HUES64 (cell line): ENCODE measurements at regions not wholly inside any gene's neighbourhood (a gene's known extent, or its start where the extent isn't known, plus 50 kb on each side); places are given as distances from the start of the nearest gene placed in this dataset.
"Not testable (repeated sequence)": the region's sequence is repeated elsewhere in the genome, so short reads cannot be mapped to it uniquely, and the experiment has no call there.

ENCODE experiments used
- H3K27ac ChIP-seq: 2 replicates; pipeline ENCODE4 v1.7.0; 2013; ENCODE audit warnings: low read depth, low read length, inconsistent platforms
- H3K27me3 ChIP-seq: 2 replicates; pipeline ENCODE4 v1.6.1; 2013; ENCODE audit warnings: mild to moderate bottlenecking, low read length; ENCODE audit not compliant: insufficient read depth
- H3K36me3 ChIP-seq: 2 replicates; pipeline ENCODE4 v1.6.1; 2013; ENCODE audit warnings: mild to moderate bottlenecking, low read length; ENCODE audit not compliant: insufficient read depth
- H3K4me1 ChIP-seq: 2 replicates; pipeline ENCODE4 v1.6.1; 2013; ENCODE audit warnings: mild to moderate bottlenecking, low read length, moderate library complexity; ENCODE audit not compliant: insufficient read depth
- H3K4me3 ChIP-seq: 2 replicates; pipeline ENCODE4 v1.5.1; 2013; ENCODE audit warnings: mild to moderate bottlenecking, low read length, moderate library complexity
- H3K9ac ChIP-seq: 2 replicates; pipeline ENCODE4 v1.6.1; 2013; ENCODE audit warnings: mild to moderate bottlenecking, low read depth, low read length
- H3K9me3 ChIP-seq: 2 replicates; pipeline ENCODE4 v1.6.1; 2013; ENCODE audit warnings: low read depth, low read length; ENCODE audit not compliant: insufficient read depth
- WGBS: fragments of 150-250, 120-280 bp; methylation state at CpG from one replicate; pipeline ENCODE4 v1.1.7; 2013; ENCODE audit warnings: missing lambda C conversion rate; 5-methylcytosine and 5-hydroxymethylcytosine counted together

DNA sequence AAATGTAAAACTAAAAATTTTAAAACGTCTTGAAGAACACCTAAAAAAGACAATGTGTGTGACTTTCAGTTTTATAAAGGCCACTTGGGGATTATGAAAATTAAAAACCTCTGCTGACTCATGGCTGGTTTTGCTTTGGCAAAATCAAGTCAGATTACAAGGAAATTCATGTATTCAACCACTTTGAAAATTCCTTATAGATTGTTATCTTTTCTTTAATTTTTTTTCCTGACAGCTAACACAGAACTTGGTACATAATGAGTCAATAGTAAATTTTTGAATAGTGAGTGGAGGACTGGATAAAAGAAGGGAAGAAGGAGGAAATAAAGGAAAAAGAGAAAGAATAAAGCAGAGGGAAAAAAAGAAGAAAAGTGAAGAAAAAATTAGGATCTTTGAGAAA lies 1774.7 kb upstream of the ACO1 start:
- 100% methylated on average over 1 of the region's 1 CpG for WGBS
- no peaks in the 10 kb centered on the region for H3K9me3 ChIP-seq
- H3K27ac ChIP-seq = no peak overlapping the region

GRCh38 chr9:30616782-30617181 lies 1767.7 kb upstream of the ACO1 start:
- H3K36me3 ChIP-seq, H3K4me3 ChIP-seq, H3K9ac ChIP-seq, H3K4me1 ChIP-seq, H3K27me3 ChIP-seq, H3K9me3 ChIP-seq, H3K27ac ChIP-seq: not testable (repeated sequence)
- WGBS = 90% methylated on average over 3 of the region's 7 CpGs

More for the DNA sequence above, 1774.7 kb upstream of the ACO1 start:
- no peaks in the 10 kb centered on the region for H3K4me1 ChIP-seq
- no peak overlapping the region for H3K4me3 ChIP-seq
- no peak overlapping the region for H3K9ac ChIP-seq
- H3K36me3 ChIP-seq = no peaks in the 10 kb centered on the region
- no peaks in the 10 kb centered on the region for H3K27me3 ChIP-seq

- no peaks in the 10 kb centered on the region for H3K36me3 ChIP-seq
- no peaks in the 10 kb centered on the region for H3K4me1 ChIP-seq
- no peak overlapping the region for H3K9ac ChIP-seq
- no peak overlapping the region for H3K4me3 ChIP-seq
- H3K27ac ChIP-seq = no peak overlapping the region
- H3K9me3 ChIP-seq = no peaks in the 10 kb centered on the region
- H3K27me3 ChIP-seq = no peaks in the 10 kb centered on the region
- 96% methylated on average over 4 of the region's 4 CpGs for WGBS
These were observed 1761.9 kb upstream of the ACO1 start for GRCh38 chr9:30622561-30622960.

DNA sequence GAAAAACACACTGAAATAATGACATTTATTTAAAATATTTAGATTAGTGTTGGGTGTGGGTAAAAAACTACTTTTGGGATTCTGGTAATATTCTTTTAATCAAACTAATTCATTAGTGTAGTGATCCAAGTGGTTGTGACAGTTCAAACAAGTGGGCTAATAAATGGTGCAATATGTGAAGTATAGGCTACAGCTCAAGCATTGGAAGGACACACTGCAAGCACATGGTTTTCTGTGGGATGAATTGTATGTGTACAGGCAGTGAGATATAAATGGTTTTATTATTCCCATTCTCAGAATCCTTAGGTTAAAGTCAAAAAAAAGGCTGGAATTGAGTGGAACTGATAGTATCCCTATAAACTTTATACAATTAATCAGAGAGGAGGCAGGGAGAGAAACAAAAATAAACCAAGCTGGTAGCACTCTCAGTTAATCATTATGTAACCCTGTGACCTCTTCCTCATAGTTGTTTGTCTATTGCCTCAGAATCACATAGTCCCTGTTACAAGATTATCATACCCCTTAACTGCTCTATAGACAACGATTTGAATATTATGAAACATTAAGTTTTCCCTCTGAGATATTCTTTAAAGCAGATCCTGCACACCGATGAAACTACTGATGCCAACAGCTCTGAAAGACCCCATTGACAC lies 1755.4 kb upstream of the ACO1 start:
- no peaks in the 10 kb centered on the region for H3K27me3 ChIP-seq
- 0 out of 2 replicates have a peak, but pooled peaks cover 9% of the 10 kb centered on the region for H3K4me1 ChIP-seq
- no peak overlapping the region for H3K4me3 ChIP-seq
- no peaks in the 10 kb centered on the region for H3K9me3 ChIP-seq
- no peaks in the 10 kb centered on the region for H3K36me3 ChIP-seq
- no peak overlapping the region for H3K27ac ChIP-seq
- no peak overlapping the region for H3K9ac ChIP-seq
- WGBS = 96% methylated on average over 2 of the region's 2 CpGs

- Histone ChIP-seq H3K36me3 (no peaks in the 10 kb centered on the region), H3K4me3 (no peak overlapping the region), H3K4me1 (0 out of 2 replicates have a peak, but pooled peaks cover 9% of the 10 kb centered on the region), H3K9ac (no peak overlapping the region), H3K27ac (no peak overlapping the region), H3K9me3 (no peaks in the 10 kb centered on the region), H3K27me3 (no peaks in the 10 kb centered on the region)
These were observed 1754.0 kb upstream of the ACO1 start for GRCh38 chr9:30630459-30630858.

DNA sequence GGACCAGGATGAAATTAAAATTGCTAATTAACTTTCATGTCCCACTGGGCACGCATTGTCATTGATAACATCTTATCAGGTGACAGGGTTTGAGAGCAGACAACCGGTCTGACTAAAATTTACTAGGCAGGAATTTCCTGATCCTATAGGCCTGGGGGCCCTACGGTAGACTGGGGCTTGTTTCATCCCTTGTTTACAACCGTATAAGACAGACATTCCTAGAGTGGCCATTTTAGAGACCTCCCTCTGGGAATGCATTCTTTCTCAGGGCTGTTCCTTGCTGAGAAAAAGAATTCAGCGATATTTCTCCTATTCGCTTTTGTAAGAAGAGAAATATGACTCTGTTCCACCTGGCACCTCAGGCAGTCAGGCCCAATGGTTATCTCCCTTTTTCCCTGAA lies 1737.8 kb upstream of the ACO1 start:
- H3K4me1 ChIP-seq, H3K27ac ChIP-seq, H3K36me3 ChIP-seq, H3K9ac ChIP-seq, H3K4me3 ChIP-seq, H3K27me3 ChIP-seq: not testable (repeated sequence)
- 90% methylated on average over 6 of the region's 6 CpGs for WGBS
- peaks cover 23% of the 10 kb centered on the region for H3K9me3 ChIP-seq

DNA sequence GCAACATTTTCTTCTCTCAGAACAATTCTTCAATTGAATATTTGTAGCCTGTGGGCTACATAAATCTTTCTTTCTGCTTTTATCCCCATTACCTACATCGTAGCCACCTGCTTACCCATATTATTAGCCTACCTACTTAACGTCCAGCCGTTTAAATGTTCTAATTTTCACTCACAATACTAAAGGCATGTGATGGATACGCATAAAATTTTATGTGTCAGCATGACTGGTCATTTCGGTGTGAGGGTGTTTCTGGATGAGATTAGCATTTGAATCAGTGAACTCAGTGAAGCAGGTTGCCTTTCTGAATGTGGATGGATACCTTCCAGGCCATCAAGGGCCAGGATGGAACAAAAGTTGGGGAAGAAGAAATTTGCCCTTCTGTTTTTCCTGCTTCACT lies 1722.5 kb upstream of the ACO1 start:
- Histone ChIP-seq H3K36me3 (no peaks in the 10 kb centered on the region), H3K27ac (no peak overlapping the region), H3K4me1 (no peaks in the 10 kb centered on the region), H3K27me3 (no peaks in the 10 kb centered on the region), H3K9ac (no peak overlapping the region), H3K4me3 (no peak overlapping the region), H3K9me3 (no peaks in the 10 kb centered on the region)
- 89% methylated on average over 5 of the region's 5 CpGs for WGBS

DNA sequence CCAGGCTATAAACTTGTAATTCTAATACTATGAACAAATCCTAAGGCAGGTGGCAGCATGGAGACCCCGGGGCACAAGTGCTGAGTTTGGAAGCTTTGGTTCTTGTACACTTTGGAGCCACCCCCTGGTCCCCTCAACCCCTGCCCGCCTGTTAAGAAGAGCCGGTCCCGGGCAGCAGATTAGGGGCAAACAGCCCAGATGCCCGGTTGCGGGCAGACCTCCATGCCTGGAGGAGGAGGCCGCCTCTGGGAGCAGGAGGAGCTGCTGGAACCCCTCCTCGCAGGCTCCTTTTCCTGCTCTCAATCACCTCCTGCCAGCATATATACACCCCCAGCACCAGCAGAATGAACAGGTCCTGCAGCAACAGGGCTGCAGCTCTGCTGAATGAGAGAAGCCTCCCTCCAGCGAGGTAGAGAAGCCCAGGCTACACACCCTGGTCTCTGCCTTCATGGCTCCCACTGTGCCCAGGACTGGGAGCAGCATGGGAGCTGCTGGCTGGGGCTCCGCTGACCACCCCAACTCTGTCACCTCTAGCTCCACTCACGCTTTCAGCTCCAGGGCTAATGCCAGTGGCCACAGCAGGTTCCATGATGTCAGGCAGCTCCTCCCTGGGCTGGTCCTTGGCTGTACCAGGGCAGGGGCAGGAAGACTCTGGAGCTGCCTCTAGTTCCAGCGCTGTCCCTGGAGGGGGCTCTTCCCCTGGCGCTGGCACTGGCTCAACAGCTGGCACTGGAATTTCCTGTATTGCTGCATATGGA lies 1713.5 kb upstream of the ACO1 start:
- Histone ChIP-seq H3K27ac (no peak overlapping the region), H3K9ac (no peak overlapping the region), H3K36me3 (no peaks in the 10 kb centered on the region), H3K4me3 (no peak overlapping the region), H3K4me1 (no peaks in the 10 kb centered on the region), H3K9me3 (no peaks in the 10 kb centered on the region), H3K27me3 (no peaks in the 10 kb centered on the region)
- WGBS = 97% methylated on average over 13 of the region's 13 CpGs

DNA sequence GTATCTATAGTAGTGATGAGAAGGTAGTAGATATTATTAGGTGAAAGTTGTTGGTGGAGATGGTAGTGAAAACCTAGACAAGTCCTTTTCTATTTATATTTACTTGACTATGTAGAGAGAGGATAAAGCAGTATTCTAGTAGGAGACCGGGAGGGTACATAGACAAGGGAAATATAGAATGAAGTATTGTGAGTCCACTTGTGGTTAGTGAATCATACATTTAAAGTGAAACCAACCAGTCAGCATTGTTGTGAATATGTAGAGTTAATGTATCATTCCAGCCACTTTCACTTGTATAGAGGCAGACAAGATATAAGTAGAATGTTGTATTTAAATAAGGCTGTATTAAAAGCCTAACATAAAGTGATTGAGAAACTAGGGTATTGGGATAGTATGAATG lies 1711.3 kb upstream of the ACO1 start:
- Histone ChIP-seq H3K4me1 (no peaks in the 10 kb centered on the region), H3K9ac (no peak overlapping the region), H3K27ac (no peak overlapping the region), H3K36me3 (no peaks in the 10 kb centered on the region), H3K4me3 (no peak overlapping the region), H3K27me3 (no peaks in the 10 kb centered on the region), H3K9me3 (no peaks in the 10 kb centered on the region)
- 90% methylated on average over 1 of the region's 1 CpG for WGBS

DNA sequence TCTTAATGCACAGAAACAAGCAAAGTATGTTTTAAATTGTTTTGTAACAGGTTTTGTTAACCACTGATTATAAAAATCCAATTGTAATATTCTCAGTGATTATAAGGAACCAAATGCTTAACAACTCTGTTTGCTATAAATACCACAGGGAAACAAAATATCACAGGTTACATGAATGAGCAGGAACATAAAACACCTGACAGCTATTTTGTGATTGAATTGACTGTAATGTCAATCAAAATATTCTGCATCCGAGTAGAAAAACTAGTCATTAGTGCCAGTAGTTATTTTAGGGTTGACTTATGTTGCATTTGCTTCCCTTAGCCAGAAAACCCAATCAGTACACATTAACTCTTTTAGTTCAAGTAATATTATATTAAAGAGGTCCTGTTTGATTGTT lies 1707.8 kb upstream of the ACO1 start:
- H3K9me3 ChIP-seq = 0 out of 2 replicates have a peak, but pooled peaks cover 2% of the 10 kb centered on the region
- no peaks in the 10 kb centered on the region for H3K27me3 ChIP-seq
- no peaks in the 10 kb centered on the region for H3K4me1 ChIP-seq
- H3K27ac ChIP-seq = no peak overlapping the region
- no peak overlapping the region for H3K9ac ChIP-seq
- H3K4me3 ChIP-seq = no peak overlapping the region
- WGBS = 100% methylated on average over 1 of the region's 1 CpG
- no peaks in the 10 kb centered on the region for H3K36me3 ChIP-seq

- WGBS = 59% methylated on average over 1 of the region's 1 CpG
- Histone ChIP-seq H3K9me3 (0 out of 2 replicates have a peak, but pooled peaks cover 2% of the 10 kb centered on the region), H3K36me3 (no peaks in the 10 kb centered on the region), H3K4me3 (no peak overlapping the region), H3K9ac (no peak overlapping the region), H3K27me3 (no peaks in the 10 kb centered on the region), H3K27ac (no peak overlapping the region), H3K4me1 (no peaks in the 10 kb centered on the region)
These were observed 1707.2 kb upstream of the ACO1 start for GRCh38 chr9:30677221-30677620.
